ENCODE measurements at regions not wholly inside any gene's neighbourhood (a gene's known extent, or its start where the extent isn't known, plus 50 kb on each side); places are given as distances from the start of the nearest gene placed in this dataset.
"Not testable (repeated sequence)": the region's sequence is repeated elsewhere in the genome, so short reads cannot be mapped to it uniquely, and the experiment has no call there.

- DNase-seq = not testable (repeated sequence)
Observed at GRCh38 chr3:193047461-193047860, 129.8 kb upstream of the MB21D2 start.

- peak; percentile 52 for DNase-seq
Observed at GRCh38 chr3:193048127-193048526, 130.5 kb upstream of the MB21D2 start.

GRCh38 chr3:193049935-193050334 is 132.3 kb upstream of the MB21D2 start:
- DNase-seq = peak; percentile 45

GRCh38 chr3:193051314-193051713 is 133.7 kb upstream of the MB21D2 start:
- no peak for DNase-seq

- no peak for DNase-seq
Observed at GRCh38 chr3:193052354-193053045, 134.8 kb upstream of the MB21D2 start.

GRCh38 chr3:193053046-193053435 is 135.4 kb upstream of the MB21D2 start:
- no peak for DNase-seq

GRCh38 chr3:193055352-193055751 is 137.7 kb upstream of the MB21D2 start:
- DNase-seq = no peak

- no peak for DNase-seq
Observed at GRCh38 chr3:193057616-193058015, 140.0 kb upstream of the MB21D2 start.

- DNase-seq = no peak
Observed at GRCh38 chr3:193060748-193061546, 143.3 kb upstream of the MB21D2 start.

- DNase-seq = no peak
Observed at GRCh38 chr3:193068365-193068764, 150.7 kb upstream of the MB21D2 start.

GRCh38 chr3:193069732-193070131 is 152.1 kb upstream of the MB21D2 start:
- DNase-seq = not testable (repeated sequence)

- DNase-seq = no peak
Observed at GRCh38 chr3:193078996-193079753, 161.5 kb upstream of the MB21D2 start.

- no peak for DNase-seq
Observed at GRCh38 chr3:193080821-193081365, 160.1 kb upstream of the PLAAT1 start.

GRCh38 chr3:193085655-193086054 is 155.4 kb upstream of the PLAAT1 start:
- DNase-seq = no peak

- DNase-seq = no peak
Observed at GRCh38 chr3:193086681-193087080, 154.3 kb upstream of the PLAAT1 start.

- DNase-seq = no peak
Observed at GRCh38 chr3:193087336-193087735, 153.7 kb upstream of the PLAAT1 start.

GRCh38 chr3:193095366-193095765 is 145.7 kb upstream of the PLAAT1 start:
- DNase-seq = no peak

- no peak for DNase-seq
Observed at GRCh38 chr3:193096076-193096475, 144.9 kb upstream of the PLAAT1 start.

- no peak for DNase-seq
Observed at GRCh38 chr3:193114431-193115340, 126.3 kb upstream of the PLAAT1 start.

GRCh38 chr3:193116871-193117270 is 124.2 kb upstream of the PLAAT1 start:
- no peak for DNase-seq

- no peak for DNase-seq
Observed at GRCh38 chr3:193118907-193119306, 122.1 kb upstream of the PLAAT1 start.

- no peak for DNase-seq
Observed at GRCh38 chr3:193119926-193120325, 121.1 kb upstream of the PLAAT1 start.

All from skin of body (tissue), 1 donor.